ENCODE measurements at regions not wholly inside any gene's neighbourhood (a gene's known extent, or its start where the extent isn't known, plus 50 kb on each side); places are given as distances from the start of the nearest gene placed in this dataset.

- no peak overlapping the region for H3K4me3 ChIP-seq (ENCODE audit: low read depth in 1 of 2, low read length in 1 of 2)
- H3K36me3 ChIP-seq = no peaks in the 10 kb centered on the region
- TF ChIP-seq CTCF (IDR thresholded peaks at IDR 0.05) = no peak
- no peaks in the 10 kb centered on the region for H3K9me3 ChIP-seq
- no peak overlapping the region for H3K27ac ChIP-seq
- H3K27me3 ChIP-seq = peaks cover 4% of the 10 kb centered on the region
- H3K4me1 ChIP-seq (ENCODE audit: control insufficient read depth in 1 of 2, insufficient read depth in 1 of 2, low read depth in 1 of 2, low read length in 1 of 2) = no peaks in the 10 kb centered on the region
Measured at GRCh38 chr2:136395582-136395981, 277.6 kb upstream of the CXCR4 start.

- Histone ChIP-seq H3K27ac (no peak overlapping the region), H3K4me3 (ENCODE audit: low read depth in 1 of 2, low read length in 1 of 2) (no peak overlapping the region)
- no peak for TF ChIP-seq CTCF (IDR thresholded peaks at IDR 0.05)
Measured at GRCh38 chr2:136394136-136395060, 276.4 kb upstream of the CXCR4 start.

GRCh38 chr2:136393514-136393913, 275.6 kb upstream of the CXCR4 start:
- Histone ChIP-seq H3K36me3 (no peaks in the 10 kb centered on the region), H3K27ac (no peak overlapping the region), H3K27me3 (no peaks in the 10 kb centered on the region), H3K4me1 (ENCODE audit: control insufficient read depth in 1 of 2, insufficient read depth in 1 of 2, low read depth in 1 of 2, low read length in 1 of 2) (no peaks in the 10 kb centered on the region), H3K9me3 (no peaks in the 10 kb centered on the region), H3K4me3 (ENCODE audit: low read depth in 1 of 2, low read length in 1 of 2) (no peak overlapping the region)
- TF ChIP-seq CTCF (IDR thresholded peaks at IDR 0.05) = no peak

More at GRCh38 chr2:136394136-136395060, 276.4 kb upstream of the CXCR4 start:
- no peaks in the 10 kb centered on the region for H3K27me3 ChIP-seq
- H3K36me3 ChIP-seq = no peaks in the 10 kb centered on the region
- H3K4me1 ChIP-seq (ENCODE audit: control insufficient read depth in 1 of 2, insufficient read depth in 1 of 2, low read depth in 1 of 2, low read length in 1 of 2) = no peaks in the 10 kb centered on the region
- H3K9me3 ChIP-seq = no peaks in the 10 kb centered on the region

- TF ChIP-seq CTCF (IDR thresholded peaks at IDR 0.05) = no peak
- Histone ChIP-seq H3K4me1 (ENCODE audit: control insufficient read depth in 1 of 2, insufficient read depth in 1 of 2, low read depth in 1 of 2, low read length in 1 of 2) (no peaks in the 10 kb centered on the region), H3K4me3 (ENCODE audit: low read depth in 1 of 2, low read length in 1 of 2) (no peak overlapping the region), H3K27ac (no peak overlapping the region), H3K27me3 (no peaks in the 10 kb centered on the region), H3K9me3 (no peaks in the 10 kb centered on the region), H3K36me3 (no peaks in the 10 kb centered on the region)
Measured at GRCh38 chr2:136392897-136393505, 275.1 kb upstream of the CXCR4 start.

- Histone ChIP-seq H3K4me1 (ENCODE audit: control insufficient read depth in 1 of 2, insufficient read depth in 1 of 2, low read depth in 1 of 2, low read length in 1 of 2) (peaks cover 0 to 1% of the 10 kb centered on the region in 2 experiments), H3K27ac (no peak overlapping the region), H3K4me3 (ENCODE audit: low read depth in 1 of 2, low read length in 1 of 2) (no peak overlapping the region), H3K27me3 (no peaks in the 10 kb centered on the region), H3K36me3 (no peaks in the 10 kb centered on the region), H3K9me3 (no peaks in the 10 kb centered on the region)
- TF ChIP-seq CTCF (IDR thresholded peaks at IDR 0.05) = no peak
Measured at GRCh38 chr2:136389809-136390208, 271.9 kb upstream of the CXCR4 start.

Measured in neutrophil (primary cell).